Thyroid gland (tissue), 4 donors: ENCODE measurements at regions not wholly inside any gene's neighbourhood (a gene's known extent, or its start where the extent isn't known, plus 50 kb on each side); places are given as distances from the start of the nearest gene placed in this dataset.

Experiments used
- DNase-seq, 2 donors: peaks; one replicate each; pipeline ENCODE4 v3.0.0-alpha.2; 2019
- H3K27ac ChIP-seq, 3 donors: fragments of 200-600 bp; sonication (generic); 1 replicate in 2 of 3; 2 replicates in 1 of 3; pipeline ENCODE4 v1.5.1; 2016 to 2019; ENCODE audit warnings: mild to moderate bottlenecking in 1 of 3, moderate library complexity in 1 of 3
- H3K27me3 ChIP-seq: fragments of 200-600 bp; sonication (generic); one replicate; pipeline ENCODE4 v1.5.1; 2019
- H3K36me3 ChIP-seq, 2 donors: fragments of 200-600 bp; sonication (generic); one replicate each; pipeline ENCODE4 v1.5.1; 2016 to 2019
- H3K4me1 ChIP-seq, 2 donors: fragments of 200-600 bp; sonication (generic); one replicate each; pipeline ENCODE4 v1.5.1; 2017 to 2019
- H3K4me3 ChIP-seq, 3 donors: fragments of 200-600 bp; sonication (generic); replicated peaks in 1 of 3; 1 replicate in 2 of 3; 2 replicates in 1 of 3; pipeline ENCODE4 v1.5.1; 2016; ENCODE audit warnings: mild to moderate bottlenecking in 1 of 3
- H3K9me3 ChIP-seq: fragments of 200-600 bp; sonication (generic); one replicate; pipeline ENCODE4 v1.5.1; 2017
- CTCF ChIP-seq, 6 experiments: fragments of 200-600 bp in 3 of 6; fragments of 450-650 bp in 3 of 6; sonication (generic) in 3 of 6; IDR thresholded peaks; one replicate each; pipeline ENCODE4 v1.5.1; 2016 to 2019; ENCODE audit warnings: antibody characterized with exemption in 6 of 6, mild to moderate bottlenecking in 2 of 6, inconsistent platforms in 1 of 6, moderate library complexity in 1 of 6
- POLR2A ChIP-seq, 2 donors: fragments of 450-650 bp; IDR thresholded peaks; one replicate each; pipeline ENCODE4 v1.6.1; 2017; ENCODE audit warnings: antibody characterized with exemption in 2 of 2, mild to moderate bottlenecking in 2 of 2, moderate library complexity in 1 of 2
- WGBS, 2 donors: methylation state at CpG; one replicate each; pipeline ENCODE4 v1.1.5; 2017; 5-methylcytosine and 5-hydroxymethylcytosine counted together
- intact Hi-C: fragments of 100-400 bp; cut with DNase I; formaldehyde crosslinking; loops from one replicate; pipeline ENCODE4 v1.15.1; 2023

- peak in 1 of 2 donors; percentile 4 for DNase-seq
- Histone ChIP-seq H3K36me3 (no peaks in the 10 kb centered on the region), H3K27ac (no peak overlapping the region), H3K9me3 (no peaks in the 10 kb centered on the region), H3K4me1 (no peaks in the 10 kb centered on the region), H3K4me3 (no peak overlapping the region), H3K27me3 (no peaks in the 10 kb centered on the region)
- intact Hi-C loops: no loop called here
- TF ChIP-seq CTCF (IDR thresholded peaks at IDR 0.05): no peak
- no peak for TF ChIP-seq POLR2A (IDR thresholded peaks at IDR 0.05)
- 86 to 87% methylated on average over 8 to 13 of the region's 14 CpGs for WGBS, 2 donors
Observed at GRCh38 chr21:15455819-15456462, 273.8 kb upstream of the USP25 start.

GRCh38 chr21:15457965-15458364, 271.8 kb upstream of the USP25 start:
- no peaks in the 10 kb centered on the region for H3K9me3 ChIP-seq
- intact Hi-C loops: no loop called here
- DNase-seq: no peak
- H3K4me1 ChIP-seq: no peaks in the 10 kb centered on the region
- H3K36me3 ChIP-seq: no peaks in the 10 kb centered on the region
- WGBS, 2 donors: 86 to 87% methylated on average over 3 of the region's 3 CpGs
- H3K27ac ChIP-seq: no peak overlapping the region
- H3K27me3 ChIP-seq: no peaks in the 10 kb centered on the region
- no peak overlapping the region for H3K4me3 ChIP-seq
- TF ChIP-seq CTCF (IDR thresholded peaks at IDR 0.05) (no peak), POLR2A (IDR thresholded peaks at IDR 0.05) (no peak)

GRCh38 chr21:15462092-15462491, 267.7 kb upstream of the USP25 start:
- no peak for DNase-seq
- no peaks in the 10 kb centered on the region for H3K9me3 ChIP-seq
- no peaks in the 10 kb centered on the region for H3K27me3 ChIP-seq
- no peaks in the 10 kb centered on the region for H3K36me3 ChIP-seq
- no peaks in the 10 kb centered on the region for H3K4me1 ChIP-seq
- no peak for TF ChIP-seq POLR2A (IDR thresholded peaks at IDR 0.05)
- no peak for TF ChIP-seq CTCF (IDR thresholded peaks at IDR 0.05)
- H3K4me3 ChIP-seq: no peak overlapping the region
- 43 to 83% methylated on average over 1 of the region's 1 CpG for WGBS, 2 donors
- intact Hi-C loops: no loop called here
- H3K27ac ChIP-seq: no peak overlapping the region

- TF ChIP-seq POLR2A (IDR thresholded peaks at IDR 0.05) (no peak), CTCF (IDR thresholded peaks at IDR 0.05) (no peak)
- Histone ChIP-seq H3K27me3 (no peaks in the 10 kb centered on the region), H3K9me3 (no peaks in the 10 kb centered on the region), H3K4me3 (no peak overlapping the region), H3K4me1 (no peaks in the 10 kb centered on the region), H3K27ac (no peak overlapping the region), H3K36me3 (no peaks in the 10 kb centered on the region)
- 91 to 95% methylated on average over 4 of the region's 4 CpGs for WGBS, 2 donors
- DNase-seq: no peak
- intact Hi-C loops: no loop called here
Observed at GRCh38 chr21:15466329-15466728, 263.5 kb upstream of the USP25 start.

GRCh38 chr21:15468368-15468767, 261.4 kb upstream of the USP25 start:
- Histone ChIP-seq H3K27ac (no peak overlapping the region), H3K4me3 (no peak overlapping the region), H3K4me1 (no peaks in the 10 kb centered on the region), H3K9me3 (no peaks in the 10 kb centered on the region), H3K36me3 (no peaks in the 10 kb centered on the region), H3K27me3 (no peaks in the 10 kb centered on the region)
- DNase-seq: no peak
- intact Hi-C loops: no loop called here
- 47 to 65% methylated on average over 2 of the region's 2 CpGs for WGBS, 2 donors
- TF ChIP-seq CTCF (IDR thresholded peaks at IDR 0.05) (no peak), POLR2A (IDR thresholded peaks at IDR 0.05) (no peak)
